IMR-90 (cell line): ENCODE measurements at regions not wholly inside any gene's neighbourhood (a gene's known extent, or its start where the extent isn't known, plus 50 kb on each side); places are given as distances from the start of the nearest gene placed in this dataset.

Experiments used
- ATAC-seq: fragments of 200-7000 bp; cut with Tn5 transposase; 2 replicates; pipeline ENCODE4 v1.9.1; 2020; ENCODE audit warnings: low read depth, mild to moderate bottlenecking, moderate library complexity
- BruUV-seq: library from RNA; stranded (reverse); fragments of 400-500 nt; replicated peaks from 2 replicates; lab custom pipeline; 2021; lab: Mats Ljungman, UMichigan
- CTCF ChIA-PET: fragments of 300-600 bp; formaldehyde crosslinking; extraction: SDS; loops from one replicate; lab custom pipeline; 2021; ENCODE audit warnings: antibody characterized with exemption; lab: Yijun Ruan, JAX
- POLR2A ChIA-PET: fragments of 300-600 bp; sonication (Branson Sonifier 250); formaldehyde crosslinking; loops from one replicate; lab custom pipeline; 2022; ENCODE audit warnings: antibody characterized with exemption; ENCODE audit not compliant: unreplicated experiment; lab: Charles Lee
- DNase-seq: peaks from one replicate; pipeline ENCODE4 v3.0.0; 2013
- H2AFZ ChIP-seq: replicated peaks from 2 replicates; pipeline ENCODE3; 2013; ENCODE audit warnings: low read length, mild to moderate bottlenecking; ENCODE audit not compliant: poor library complexity
- H2AK5ac ChIP-seq: 2 replicates; pipeline ENCODE4 v1.6.1; 2013; ENCODE audit warnings: low read depth, low read length, inconsistent platforms
- H2AK9ac ChIP-seq: replicated peaks from 2 replicates; pipeline ENCODE3; 2013; ENCODE audit warnings: mild to moderate bottlenecking, low read depth, low read length, moderate library complexity; ENCODE audit not compliant: poor library complexity
- H2BK120ac ChIP-seq: 2 replicates; pipeline ENCODE4 v1.6.1; 2013; ENCODE audit warnings: low read depth, low read length, inconsistent platforms
- H2BK15ac ChIP-seq: 3 replicates; pipeline ENCODE4 v1.6.1; 2013; ENCODE audit warnings: low read depth, low read length, inconsistent platforms
- H2BK20ac ChIP-seq: 2 replicates; pipeline ENCODE4 v1.6.1; 2013; ENCODE audit warnings: low read depth, mild to moderate bottlenecking, inconsistent platforms, low read length, moderate library complexity
- H2BK5ac ChIP-seq: 2 replicates; pipeline ENCODE4 v1.6.1; 2013; ENCODE audit warnings: mild to moderate bottlenecking, low read depth, low read length, inconsistent platforms; ENCODE audit not compliant: poor library complexity, severe bottlenecking
- H3K14ac ChIP-seq: replicated peaks from 2 replicates; pipeline ENCODE4 v1.6.1; 2013; ENCODE audit warnings: low read depth, low read length, inconsistent platforms
- H3K18ac ChIP-seq: 2 replicates; pipeline ENCODE4 v1.6.1; 2013; ENCODE audit warnings: low read depth, low read length, control low read depth
- H3K23ac ChIP-seq: 2 replicates; pipeline ENCODE4 v1.6.1; 2013; ENCODE audit warnings: low read depth, low read length, inconsistent platforms
- H3K27ac ChIP-seq: 2 replicates; pipeline ENCODE4 v1.5.1; 2013; ENCODE audit warnings: mild to moderate bottlenecking, control low read depth, low read length; ENCODE audit not compliant: insufficient read depth
- H3K27me3 ChIP-seq: 2 replicates; pipeline ENCODE4 v1.6.1; 2013; ENCODE audit warnings: low read length; ENCODE audit not compliant: control insufficient read depth, insufficient read depth
- H3K36me3 ChIP-seq: 2 replicates; pipeline ENCODE4 v1.6.1; 2013; ENCODE audit warnings: low read length, mixed read lengths; ENCODE audit not compliant: control insufficient read depth, insufficient read depth
- H3K4ac ChIP-seq: 2 replicates; pipeline ENCODE4 v1.6.1; 2013; ENCODE audit warnings: low read depth, low read length, inconsistent platforms
- H3K4me1 ChIP-seq: 2 replicates; pipeline ENCODE4 v1.6.1; 2013; ENCODE audit warnings: low read length, mixed read lengths; ENCODE audit not compliant: control insufficient read depth, insufficient read depth
- H3K4me2 ChIP-seq: 2 replicates; pipeline ENCODE4 v1.6.1; 2013; ENCODE audit warnings: low read depth, mild to moderate bottlenecking, control low read depth, low read length, moderate library complexity
- H3K4me3 ChIP-seq: 2 replicates; pipeline ENCODE4 v1.5.1; 2013; ENCODE audit warnings: low read depth, mild to moderate bottlenecking, control low read depth, low read length, moderate library complexity; ENCODE audit not compliant: insufficient read depth
- H3K56ac ChIP-seq: 2 replicates; pipeline ENCODE4 v1.6.1; 2013; ENCODE audit warnings: low read length, inconsistent platforms; ENCODE audit not compliant: insufficient read depth; ENCODE audit errors: extremely low read depth
- H3K79me1 ChIP-seq, 2 experiments: 2 replicates each; pipeline ENCODE4 v1.6.1; 2013; ENCODE audit warnings: low read length in 2 of 2, inconsistent platforms in 1 of 2, low read depth in 1 of 2
- H3K9ac ChIP-seq: 2 replicates; pipeline ENCODE4 v1.6.1; 2013; ENCODE audit warnings: low read depth, low read length, control low read depth
- H3K9me1 ChIP-seq: 2 replicates; pipeline ENCODE4 v1.6.1; 2013; ENCODE audit warnings: low read length, inconsistent platforms; ENCODE audit not compliant: insufficient read depth
- H3K9me3 ChIP-seq: 2 replicates; pipeline ENCODE4 v1.6.1; 2013; ENCODE audit warnings: low read length; ENCODE audit not compliant: control insufficient read depth, insufficient read depth
- H4K20me1 ChIP-seq: 2 replicates; pipeline ENCODE4 v1.6.1; 2013; ENCODE audit warnings: low read length, inconsistent platforms; ENCODE audit not compliant: insufficient read depth
- H4K5ac ChIP-seq: 2 replicates; pipeline ENCODE4 v1.6.1; 2013; ENCODE audit warnings: mild to moderate bottlenecking, low read depth, low read length, control low read depth
- H4K8ac ChIP-seq, 2 experiments: 2 replicates each; pipeline ENCODE4 v1.6.1; 2013; ENCODE audit warnings: low read depth in 2 of 2, low read length in 2 of 2, control low read depth in 1 of 2, inconsistent platforms in 1 of 2
- H4K91ac ChIP-seq: 2 replicates; pipeline ENCODE4 v1.6.1; 2013; ENCODE audit warnings: low read depth, low read length, inconsistent platforms; ENCODE audit not compliant: insufficient read depth
- BHLHE40 ChIP-seq: fragments of 150-350 bp; IDR thresholded peaks from 2 replicates; pipeline ENCODE4 v1.6.1; 2016; ENCODE audit warnings: mild to moderate bottlenecking, low read depth, low read length
- CEBPB ChIP-seq: IDR thresholded peaks from 2 replicates; pipeline ENCODE4 v1.6.1; 2012; ENCODE audit warnings: low read depth, low read length, improper control_type of control experiment
- CHD1 ChIP-seq: IDR thresholded peaks from 2 replicates; pipeline ENCODE4 v1.6.1; 2012; ENCODE audit warnings: low read depth, low read length, improper control_type of control experiment
- CTCF ChIP-seq: conservative IDR thresholded peaks from 2 replicates; pipeline ENCODE4 v1.5.1; 2012; ENCODE audit warnings: mild to moderate bottlenecking, low read depth, low read length, improper control_type of control experiment
- ELK1 ChIP-seq: fragments of 150-350 bp; IDR thresholded peaks from 2 replicates; pipeline ENCODE4 v1.6.1; 2016; ENCODE audit warnings: low read depth, mild to moderate bottlenecking, low read length, moderate library complexity, borderline replicate concordance
- FOS ChIP-seq: fragments of 150-350 bp; IDR thresholded peaks from 2 replicates; pipeline ENCODE4 v1.6.1; 2016; ENCODE audit warnings: low read depth, low read length
- MAFK ChIP-seq: IDR thresholded peaks from 2 replicates; pipeline ENCODE4 v1.6.1; 2012; ENCODE audit warnings: low read depth, low read length, improper control_type of control experiment
- MAZ ChIP-seq: IDR thresholded peaks from 2 replicates; pipeline ENCODE4 v1.6.1; 2012; ENCODE audit warnings: low read depth, mild to moderate bottlenecking, low read length, improper control_type of control experiment, moderate library complexity, borderline replicate concordance
- MXI1 ChIP-seq: IDR thresholded peaks from 2 replicates; pipeline ENCODE4 v1.6.1; 2012; ENCODE audit warnings: low read depth, mild to moderate bottlenecking, low read length, moderate library complexity, borderline replicate concordance
- NFE2L2 ChIP-seq: fragments of 150-350 bp; IDR thresholded peaks from 2 replicates; pipeline ENCODE4 v1.6.1; 2016; ENCODE audit warnings: low read depth, mild to moderate bottlenecking, low read length
- POLR2A ChIP-seq: IDR thresholded peaks from 2 replicates; pipeline ENCODE4 v1.6.1; 2012; ENCODE audit warnings: mild to moderate bottlenecking, low read depth, low read length
- RAD21 ChIP-seq: IDR thresholded peaks from 2 replicates; pipeline ENCODE4 v1.6.1; 2012; ENCODE audit warnings: low read length, improper control_type of control experiment
- RCOR1 ChIP-seq: IDR thresholded peaks from 2 replicates; pipeline ENCODE4 v1.6.1; 2012; ENCODE audit warnings: mild to moderate bottlenecking, low read length, improper control_type of control experiment; ENCODE audit not compliant: insufficient replicate concordance
- RFX5 ChIP-seq: IDR thresholded peaks from 2 replicates; pipeline ENCODE4 v1.8.0; 2012; ENCODE audit warnings: low read depth, mild to moderate bottlenecking, low read length, moderate library complexity
- SMC3 ChIP-seq: fragments of 150-350 bp; IDR thresholded peaks from 2 replicates; pipeline ENCODE4 v1.6.1; 2016; ENCODE audit warnings: low read depth, mild to moderate bottlenecking, antibody characterized with exemption, low read length, moderate library complexity
- USF2 ChIP-seq: fragments of 150-350 bp; IDR thresholded peaks from 2 replicates; pipeline ENCODE4 v1.6.1; 2017; ENCODE audit warnings: mild to moderate bottlenecking, antibody characterized with exemption, low read length, low read depth
- WGBS, 2 experiments: methylation state at CpG; one replicate each; pipeline versions ENCODE4 v1.1.5 to v1.1.7; 2013; ENCODE audit warnings: missing lambda C conversion rate in 2 of 2; ENCODE audit not compliant: insufficient read length in 1 of 2; ENCODE audit errors: extremely low coverage in 2 of 2; 5-methylcytosine and 5-hydroxymethylcytosine counted together
- dilution Hi-C: fragments of 300-500 bp; cut with HindIII; formaldehyde crosslinking; loops from one replicate; pipeline ENCODE4 v1.14.3; 2018; ENCODE audit warnings: low sequenced_read_pairs; ENCODE audit not compliant: unreplicated experiment
- in situ Hi-C: fragments of 300-500 bp; cut with MboI; formaldehyde crosslinking; loops from 3 replicates; pipeline ENCODE4 v1.14.3; 2019; ENCODE audit warnings: low sequenced_read_pairs, inconsistent platforms, mixed read lengths
- intact Hi-C: fragments of 100-400 bp; cut with micrococcal nuclease; formaldehyde crosslinking; loops from 2 replicates; pipeline ENCODE4 v1.10.0; 2022

GRCh38 chr5:101539315-101539714 lies 636.2 kb upstream of the ST8SIA4 start:
- Histone ChIP-seq H4K8ac (no peak overlapping the region), H3K27ac (no peak overlapping the region), H3K56ac (no peak overlapping the region), H2BK120ac (no peak overlapping the region), H3K9ac (no peak overlapping the region), H3K4ac (no peak overlapping the region), H3K4me2 (no peak overlapping the region), H4K5ac (no peak overlapping the region), H3K9me3 (no peaks in the 10 kb centered on the region; the same call in 1 of the 2 replicates), H3K9me1 (no peaks in the 10 kb centered on the region), H3K4me1 (no peaks in the 10 kb centered on the region), H3K4me3 (no peak overlapping the region), H3K23ac (no peak overlapping the region), H3K36me3 (no peaks in the 10 kb centered on the region), H3K27me3 (no peaks in the 10 kb centered on the region), H3K18ac (no peak overlapping the region), H3K14ac (no peak overlapping the region), H3K79me1 (no peaks in the 10 kb centered on the region), H2BK20ac (no peak overlapping the region), H2AK5ac (no peak overlapping the region), H2BK5ac (no peak overlapping the region), H2AFZ (no peak overlapping the region), H2AK9ac (no peak overlapping the region), H4K91ac (no peak overlapping the region), H2BK15ac (no peak overlapping the region), H4K20me1 (no peaks in the 10 kb centered on the region)
- no peak for ATAC-seq
- no TSS peak for BruUV-seq
- TF ChIP-seq MAZ (no peak), CTCF (no peak), RAD21 (no peak), CHD1 (no peak), NFE2L2 (no peak), FOS (no peak), USF2 (no peak), BHLHE40 (no peak), CEBPB (no peak), MXI1 (no peak), MAFK (no peak), ELK1 (no peak), POLR2A (no peak), RCOR1 (no peak), SMC3 (no peak), RFX5 (no peak)
- dilution Hi-C loops (no loop called here), intact Hi-C loops (no loop called here), in situ Hi-C loops (no loop called here)
- no peak for DNase-seq
- no CpG with 5 or more reads among the region's 3 CpGs for WGBS, 2 experiments
- ChIA-PET POLR2A (no interaction called here), CTCF (no interaction called here)
